GM23338 (cell line): ENCODE measurements at regions not wholly inside any gene's neighbourhood (a gene's known extent, or its start where the extent isn't known, plus 50 kb on each side); places are given as distances from the start of the nearest gene placed in this dataset.
A peak's percentile ranks its signal among the peaks of the same experiment; 100 is the strongest.

Source experiments
- ATAC-seq: fragments of 200-7000 bp; cut with Tn5 transposase; 3 replicates; pipeline ENCODE4 v1.9.1; 2020
- DNase-seq: peaks from one replicate; pipeline ENCODE4 v3.0.0-alpha.2; 2015; ENCODE audit warnings: low spot score
- H2AFZ ChIP-seq: fragments of 200-600 bp; sonication (generic); 2 replicates; pipeline ENCODE4 v1.8.0; 2016; ENCODE audit warnings: antibody characterized with exemption, mild to moderate bottlenecking, moderate library complexity
- H3F3A ChIP-seq: fragments of 200-600 bp; sonication (generic); replicated peaks from 2 replicates; pipeline ENCODE4 v1.8.0; 2017; ENCODE audit warnings: antibody characterized with exemption, mixed run types, low read depth
- H3K27ac ChIP-seq: fragments of 200-600 bp; sonication (generic); 2 replicates; pipeline ENCODE4 v1.6.1; 2016; ENCODE audit warnings: low read depth
- H3K27me3 ChIP-seq: fragments of 200-600 bp; sonication (generic); 2 replicates; pipeline ENCODE4 v1.8.0; 2016; ENCODE audit warnings: mild to moderate bottlenecking, mixed run types, moderate library complexity; ENCODE audit not compliant: insufficient read depth
- H3K36me3 ChIP-seq: fragments of 200-600 bp; sonication (generic); 2 replicates; pipeline ENCODE4 v1.8.0; 2016; ENCODE audit warnings: mild to moderate bottlenecking; ENCODE audit not compliant: insufficient read depth
- H3K4me1 ChIP-seq: fragments of 200-600 bp; sonication (generic); 2 replicates; pipeline ENCODE4 v1.8.0; 2016; ENCODE audit warnings: mild to moderate bottlenecking, moderate library complexity; ENCODE audit not compliant: insufficient read depth
- H3K4me2 ChIP-seq: fragments of 200-600 bp; sonication (generic); 2 replicates; pipeline ENCODE4 v1.7.1; 2017; ENCODE audit warnings: mixed run types
- H3K4me3 ChIP-seq: fragments of 200-600 bp; sonication (generic); 2 replicates; pipeline ENCODE4 v1.6.1; 2016; ENCODE audit warnings: mixed run types
- H3K79me2 ChIP-seq: fragments of 200-600 bp; sonication (generic); replicated peaks from 2 replicates; pipeline ENCODE4 v1.8.0; 2017; ENCODE audit warnings: mild to moderate bottlenecking; ENCODE audit not compliant: insufficient read depth
- H3K9me2 ChIP-seq: fragments of 200-600 bp; sonication (generic); 2 replicates; pipeline ENCODE4 v1.8.0; 2017; ENCODE audit not compliant: insufficient read depth
- H4K20me1 ChIP-seq: fragments of 200-600 bp; sonication (generic); replicated peaks from 2 replicates; pipeline ENCODE4 v1.8.0; 2017; ENCODE audit warnings: mild to moderate bottlenecking; ENCODE audit not compliant: insufficient read depth
- H3K27ac Mint-ChIP-seq: 2 replicates; pipeline ENCODE4 v1.8.0; 2020; ENCODE audit warnings: inconsistent platforms, mild to moderate bottlenecking, moderate library complexity, mixed read lengths
- H3K27me3 Mint-ChIP-seq: 3 replicates; pipeline ENCODE4 v1.8.0; 2022; ENCODE audit warnings: low read depth, mild to moderate bottlenecking, moderate library complexity, mixed read lengths, inconsistent platforms; ENCODE audit not compliant: insufficient read depth, poor library complexity
- H3K36me3 Mint-ChIP-seq: 3 replicates; pipeline ENCODE4 v1.8.0; 2021; ENCODE audit warnings: low read depth, mild to moderate bottlenecking, inconsistent platforms, moderate library complexity, mixed read lengths
- H3K4me1 Mint-ChIP-seq: 3 replicates; pipeline ENCODE4 v1.8.0; 2020; ENCODE audit warnings: mild to moderate bottlenecking, inconsistent platforms, mixed read lengths
- H3K4me3 Mint-ChIP-seq: 3 replicates; pipeline ENCODE4 v1.8.0; 2021; ENCODE audit warnings: moderate library complexity, mild to moderate bottlenecking, inconsistent platforms, mixed read lengths
- H3K9me3 Mint-ChIP-seq: 3 replicates; pipeline ENCODE4 v1.8.0; 2020; ENCODE audit warnings: moderate library complexity, mild to moderate bottlenecking, inconsistent platforms, mixed read lengths
- NANOG ChIP-seq: IDR thresholded peaks from 2 replicates; pipeline ENCODE4 v1.6.1; 2016; ENCODE audit warnings: antibody characterized with exemption, borderline replicate concordance
- STAT1 ChIP-seq: IDR thresholded peaks from one replicate; pipeline ENCODE4 v1.6.1; 2016; ENCODE audit warnings: antibody characterized with exemption; ENCODE audit not compliant: unreplicated experiment
- ZNF331 ChIP-seq: fragments of 250-450 bp; sonication (Bioruptor Pico); IDR thresholded peaks from 2 replicates; pipeline ENCODE4 v1.5.0; 2020; ENCODE audit warnings: low read depth, mild to moderate bottlenecking, moderate library complexity
- ZNF462 ChIP-seq: fragments of 250-450 bp; sonication (Bioruptor Pico); IDR thresholded peaks from 2 replicates; pipeline ENCODE4 v1.5.0; 2020; ENCODE audit warnings: mild to moderate bottlenecking, moderate library complexity
- TF ChIP-seq, protein P1 (sequence below), 2 experiments: fragments of 200-600 bp in 1 of 2; sonication (generic) in 1 of 2; conservative IDR thresholded peaks; 2 replicates each; pipeline versions ENCODE4 v1.5.1 to v1.6.1; 2016 to 2017; ENCODE audit warnings: antibody characterized with exemption in 2 of 2, low read depth in 2 of 2, mild to moderate bottlenecking in 2 of 2, moderate library complexity in 1 of 2

- TF ChIP-seq ZNF462 (CRISPR knock-in tag) (no peak), NANOG (no peak)
These were observed 192.4 kb upstream of the PUM3 start (continued) for GRCh38 chr9:3036333-3036700.

- Histone ChIP-seq H3K27me3 (no peaks in the 10 kb centered on the region), H3K4me2 (no peak overlapping the region), H3K36me3 (no peaks in the 10 kb centered on the region), H3K9me2 (no peaks in the 10 kb centered on the region), H3K4me1 (no peaks in the 10 kb centered on the region), H2AFZ (no peak overlapping the region), H3F3A (no peaks in the 10 kb centered on the region), H4K20me1 (no peaks in the 10 kb centered on the region), H3K4me3 (no peak overlapping the region), H3K79me2 (no peaks in the 10 kb centered on the region), H3K27ac (no peak overlapping the region)
- Mint-ChIP-seq H3K9me3 (no peaks in the 10 kb centered on the region), H3K27ac (no peak overlapping the region), H3K27me3 (peaks cover 2% of the 10 kb centered on the region), H3K36me3 (no peaks in the 10 kb centered on the region), H3K4me1 (no peaks in the 10 kb centered on the region), H3K4me3 (no peak overlapping the region)
- TF ChIP-seq ZNF462 (CRISPR knock-in tag) (no peak), STAT1 (no peak), ZNF331 (CRISPR knock-in tag) (no peak)
- TF ChIP-seq, protein P1, sequence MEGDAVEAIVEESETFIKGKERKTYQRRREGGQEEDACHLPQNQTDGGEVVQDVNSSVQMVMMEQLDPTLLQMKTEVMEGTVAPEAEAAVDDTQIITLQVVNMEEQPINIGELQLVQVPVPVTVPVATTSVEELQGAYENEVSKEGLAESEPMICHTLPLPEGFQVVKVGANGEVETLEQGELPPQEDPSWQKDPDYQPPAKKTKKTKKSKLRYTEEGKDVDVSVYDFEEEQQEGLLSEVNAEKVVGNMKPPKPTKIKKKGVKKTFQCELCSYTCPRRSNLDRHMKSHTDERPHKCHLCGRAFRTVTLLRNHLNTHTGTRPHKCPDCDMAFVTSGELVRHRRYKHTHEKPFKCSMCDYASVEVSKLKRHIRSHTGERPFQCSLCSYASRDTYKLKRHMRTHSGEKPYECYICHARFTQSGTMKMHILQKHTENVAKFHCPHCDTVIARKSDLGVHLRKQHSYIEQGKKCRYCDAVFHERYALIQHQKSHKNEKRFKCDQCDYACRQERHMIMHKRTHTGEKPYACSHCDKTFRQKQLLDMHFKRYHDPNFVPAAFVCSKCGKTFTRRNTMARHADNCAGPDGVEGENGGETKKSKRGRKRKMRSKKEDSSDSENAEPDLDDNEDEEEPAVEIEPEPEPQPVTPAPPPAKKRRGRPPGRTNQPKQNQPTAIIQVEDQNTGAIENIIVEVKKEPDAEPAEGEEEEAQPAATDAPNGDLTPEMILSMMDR (conservative IDR thresholded peaks at IDR 0.05; ENCODE audit: low read depth in 2 of 2): no peak
- ATAC-seq (peak; percentile 61), DNase-seq (no peak)
These were observed 191.9 kb upstream of the PUM3 start for GRCh38 chr9:3035579-3036332.
